ENCODE measurements at regions not wholly inside any gene's neighbourhood (a gene's known extent, or its start where the extent isn't known, plus 50 kb on each side); places are given as distances from the start of the nearest gene placed in this dataset.

- no peak for DNase-seq (ENCODE audit: low read depth in 1 of 2, low spot score in 1 of 2)
- in situ Hi-C loops (cut with HindIII; ENCODE audit: low pct_unique_long_range_greater_than_20kb, low sequenced_read_pairs): no loop called here
- no peak for TF ChIP-seq JUND (IDR thresholded peaks at IDR 0.05; ENCODE audit: low read depth)
Measured at GRCh38 chr2:198788676-198789075, 669.1 kb downstream of the SATB2 start.

- no peak for TF ChIP-seq JUND (IDR thresholded peaks at IDR 0.05; ENCODE audit: low read depth)
- DNase-seq (ENCODE audit: low read depth in 1 of 2, low spot score in 1 of 2): no peak
- in situ Hi-C loops (cut with HindIII; ENCODE audit: low pct_unique_long_range_greater_than_20kb, low sequenced_read_pairs): no loop called here
Measured at GRCh38 chr2:198782734-198783133, 675.0 kb downstream of the SATB2 start.

GRCh38 chr2:198776616-198777406, 680.9 kb downstream of the SATB2 start:
- DNase-seq (ENCODE audit: low read depth in 1 of 2, low spot score in 1 of 2): no peak
- no peak for TF ChIP-seq JUND (IDR thresholded peaks at IDR 0.05; ENCODE audit: low read depth)
- in situ Hi-C loops (cut with HindIII; ENCODE audit: low pct_unique_long_range_greater_than_20kb, low sequenced_read_pairs): no loop called here

GRCh38 chr2:198775737-198776136, 682.0 kb downstream of the SATB2 start:
- in situ Hi-C loops (cut with HindIII; ENCODE audit: low pct_unique_long_range_greater_than_20kb, low sequenced_read_pairs): no loop called here

GRCh38 chr2:198774576-198774975, 683.2 kb downstream of the SATB2 start:
- in situ Hi-C loops (cut with HindIII; ENCODE audit: low pct_unique_long_range_greater_than_20kb, low sequenced_read_pairs): no loop called here
- DNase-seq (ENCODE audit: low read depth in 1 of 2, low spot score in 1 of 2): no peak
- no peak for TF ChIP-seq JUND (IDR thresholded peaks at IDR 0.05; ENCODE audit: low read depth)

More at GRCh38 chr2:198775737-198776136, 682.0 kb downstream of the SATB2 start:
- TF ChIP-seq JUND (IDR thresholded peaks at IDR 0.05; ENCODE audit: low read depth): no peak
- no peak for DNase-seq (ENCODE audit: low read depth in 1 of 2, low spot score in 1 of 2)

- DNase-seq (ENCODE audit: low read depth in 1 of 2, low spot score in 1 of 2): no peak
- TF ChIP-seq JUND (IDR thresholded peaks at IDR 0.05; ENCODE audit: low read depth): no peak
- in situ Hi-C loops (cut with HindIII; ENCODE audit: low pct_unique_long_range_greater_than_20kb, low sequenced_read_pairs): no loop called here
Measured at GRCh38 chr2:198767694-198768093, 690.0 kb downstream of the SATB2 start.

- in situ Hi-C loops (cut with HindIII; ENCODE audit: low pct_unique_long_range_greater_than_20kb, low sequenced_read_pairs): no loop called here
- no peak for DNase-seq (ENCODE audit: low read depth in 1 of 2, low spot score in 1 of 2)
- TF ChIP-seq JUND (IDR thresholded peaks at IDR 0.05; ENCODE audit: low read depth): no peak
Measured at GRCh38 chr2:198763793-198764192, 693.9 kb downstream of the SATB2 start.

- in situ Hi-C loops (cut with HindIII; ENCODE audit: low pct_unique_long_range_greater_than_20kb, low sequenced_read_pairs): no loop called here
- no peak for DNase-seq (ENCODE audit: low read depth in 1 of 2, low spot score in 1 of 2)
- no peak for TF ChIP-seq JUND (IDR thresholded peaks at IDR 0.05; ENCODE audit: low read depth)
Measured at GRCh38 chr2:198762441-198762840, 695.3 kb downstream of the SATB2 start.

GRCh38 chr2:198757069-198757468, 700.7 kb downstream of the SATB2 start:
- TF ChIP-seq JUND (IDR thresholded peaks at IDR 0.05; ENCODE audit: low read depth): no peak
- in situ Hi-C loops (cut with HindIII; ENCODE audit: low pct_unique_long_range_greater_than_20kb, low sequenced_read_pairs): no loop called here
- no peak for DNase-seq (ENCODE audit: low read depth in 1 of 2, low spot score in 1 of 2)

GRCh38 chr2:198756166-198756565, 701.6 kb downstream of the SATB2 start:
- TF ChIP-seq JUND (IDR thresholded peaks at IDR 0.05; ENCODE audit: low read depth): no peak
- in situ Hi-C loops (cut with HindIII; ENCODE audit: low pct_unique_long_range_greater_than_20kb, low sequenced_read_pairs): no loop called here
- no peak for DNase-seq (ENCODE audit: low read depth in 1 of 2, low spot score in 1 of 2)

GRCh38 chr2:198753101-198753500, 704.6 kb downstream of the SATB2 start:
- DNase-seq (ENCODE audit: low read depth in 1 of 2, low spot score in 1 of 2): no peak
- in situ Hi-C loops (cut with HindIII; ENCODE audit: low pct_unique_long_range_greater_than_20kb, low sequenced_read_pairs): no loop called here
- no peak for TF ChIP-seq JUND (IDR thresholded peaks at IDR 0.05; ENCODE audit: low read depth)

GRCh38 chr2:198749364-198749763, 708.4 kb downstream of the SATB2 start:
- in situ Hi-C loops (cut with HindIII; ENCODE audit: low pct_unique_long_range_greater_than_20kb, low sequenced_read_pairs): no loop called here
- DNase-seq (ENCODE audit: low read depth in 1 of 2, low spot score in 1 of 2): no peak

GRCh38 chr2:198731842-198732399, 725.8 kb downstream of the SATB2 start:
- in situ Hi-C loops (cut with HindIII; ENCODE audit: low pct_unique_long_range_greater_than_20kb, low sequenced_read_pairs): no loop called here
- TF ChIP-seq JUND (IDR thresholded peaks at IDR 0.05; ENCODE audit: low read depth): no peak
- no peak for DNase-seq (ENCODE audit: low read depth in 1 of 2, low spot score in 1 of 2)

More at GRCh38 chr2:198749364-198749763, 708.4 kb downstream of the SATB2 start:
- no peak for TF ChIP-seq JUND (IDR thresholded peaks at IDR 0.05; ENCODE audit: low read depth)

Data from T47D (cell line).